ENCODE measurements at regions not wholly inside any gene's neighbourhood (a gene's known extent, or its start where the extent isn't known, plus 50 kb on each side); places are given as distances from the start of the nearest gene placed in this dataset.
A peak's percentile ranks its signal among the peaks of the same experiment; 100 is the strongest.
"Not testable (repeated sequence)": the region's sequence is repeated elsewhere in the genome, so short reads cannot be mapped to it uniquely, and the experiment has no call there.

DNA sequence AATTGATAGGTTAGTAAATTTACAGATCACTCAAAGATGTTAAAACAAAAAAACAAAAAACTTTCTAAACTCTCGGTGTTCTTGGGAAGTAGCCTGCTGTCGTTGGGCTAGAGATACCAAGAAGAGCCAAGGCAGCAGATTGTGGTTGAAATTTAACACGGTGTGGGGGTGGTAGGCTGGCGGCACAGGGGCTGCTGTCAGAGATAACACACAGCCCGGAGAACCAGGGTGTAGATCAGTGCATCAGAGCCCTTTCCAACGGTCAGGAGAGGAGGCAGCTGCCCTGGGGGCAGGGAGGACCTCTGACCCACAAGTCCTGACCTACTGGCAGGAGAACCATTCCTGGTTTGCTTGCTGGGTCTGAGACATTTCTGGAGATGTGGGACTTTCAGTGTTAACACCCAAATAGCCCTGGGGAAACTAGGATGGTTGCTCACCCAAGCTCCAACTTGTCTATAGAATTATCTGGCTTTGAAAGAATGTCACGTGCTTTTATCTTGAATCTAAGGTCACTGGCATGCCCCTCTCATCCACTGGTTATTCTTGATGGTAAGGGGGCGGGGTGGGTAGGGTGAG, 205.2 kb upstream of the PLGLB2 start:
- DNase-seq (ENCODE audit: low read depth) = peak; percentile 65

DNA sequence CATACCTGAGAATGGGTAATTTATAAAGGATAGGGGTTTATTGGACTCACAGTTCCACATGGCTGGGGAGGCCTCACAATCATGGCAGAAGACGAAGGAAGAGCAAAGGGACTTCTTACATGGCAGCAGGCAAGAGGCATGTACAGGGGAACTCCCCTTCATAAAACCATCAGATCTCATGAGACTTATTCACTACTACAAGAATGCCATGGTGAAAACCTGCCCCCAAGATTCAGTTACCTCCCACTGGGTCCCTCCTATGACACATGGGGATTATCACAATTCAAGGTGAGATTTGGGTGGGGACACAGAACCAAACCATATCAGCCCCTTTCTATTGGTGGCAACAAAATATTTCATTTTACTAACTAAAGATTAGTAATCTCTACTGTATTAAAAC, 204.1 kb upstream of the PLGLB2 start:
- not testable (repeated sequence) for DNase-seq (ENCODE audit: low read depth)

DNA sequence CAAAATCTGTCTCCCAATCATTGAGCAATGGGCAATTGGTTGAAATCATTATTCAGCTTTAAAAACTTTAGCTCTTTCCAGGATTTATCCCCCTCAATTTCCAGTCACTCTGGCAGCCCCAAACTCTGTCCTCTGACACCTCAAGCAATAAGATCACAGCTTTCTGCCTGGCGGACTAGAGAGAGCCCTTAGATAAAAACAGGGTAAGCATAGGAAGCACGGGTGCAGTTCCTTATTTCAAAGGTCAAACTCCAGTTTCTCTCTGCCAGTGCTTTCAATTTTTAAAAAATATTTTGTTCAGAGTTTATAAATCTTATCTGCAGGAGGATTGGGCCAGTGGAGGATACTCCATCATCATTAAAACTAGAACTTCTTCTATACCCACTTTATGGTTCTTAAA, 200.8 kb upstream of the PLGLB2 start:
- DNase-seq (ENCODE audit: low read depth) = not testable (repeated sequence)

DNA sequence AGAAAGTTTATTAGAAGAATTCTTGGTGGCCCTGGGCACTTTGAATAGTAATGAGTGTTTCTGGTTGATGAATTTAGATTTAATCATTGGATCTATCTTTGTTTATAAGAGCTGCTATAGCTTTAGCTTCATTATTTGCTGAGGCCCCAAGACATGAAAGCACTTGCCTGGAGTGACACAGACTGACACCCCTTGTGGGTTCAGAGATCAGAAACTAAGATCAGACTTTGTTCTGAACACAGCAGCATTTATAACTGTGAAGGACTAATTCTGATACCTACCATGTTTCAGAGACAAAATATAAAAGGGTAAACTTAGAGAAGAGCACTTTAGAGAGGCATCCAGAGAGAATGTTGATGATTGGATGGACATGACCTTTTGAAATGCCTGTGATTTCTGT, 199.9 kb upstream of the PLGLB2 start:
- not testable (repeated sequence) for DNase-seq (ENCODE audit: low read depth)

DNA sequence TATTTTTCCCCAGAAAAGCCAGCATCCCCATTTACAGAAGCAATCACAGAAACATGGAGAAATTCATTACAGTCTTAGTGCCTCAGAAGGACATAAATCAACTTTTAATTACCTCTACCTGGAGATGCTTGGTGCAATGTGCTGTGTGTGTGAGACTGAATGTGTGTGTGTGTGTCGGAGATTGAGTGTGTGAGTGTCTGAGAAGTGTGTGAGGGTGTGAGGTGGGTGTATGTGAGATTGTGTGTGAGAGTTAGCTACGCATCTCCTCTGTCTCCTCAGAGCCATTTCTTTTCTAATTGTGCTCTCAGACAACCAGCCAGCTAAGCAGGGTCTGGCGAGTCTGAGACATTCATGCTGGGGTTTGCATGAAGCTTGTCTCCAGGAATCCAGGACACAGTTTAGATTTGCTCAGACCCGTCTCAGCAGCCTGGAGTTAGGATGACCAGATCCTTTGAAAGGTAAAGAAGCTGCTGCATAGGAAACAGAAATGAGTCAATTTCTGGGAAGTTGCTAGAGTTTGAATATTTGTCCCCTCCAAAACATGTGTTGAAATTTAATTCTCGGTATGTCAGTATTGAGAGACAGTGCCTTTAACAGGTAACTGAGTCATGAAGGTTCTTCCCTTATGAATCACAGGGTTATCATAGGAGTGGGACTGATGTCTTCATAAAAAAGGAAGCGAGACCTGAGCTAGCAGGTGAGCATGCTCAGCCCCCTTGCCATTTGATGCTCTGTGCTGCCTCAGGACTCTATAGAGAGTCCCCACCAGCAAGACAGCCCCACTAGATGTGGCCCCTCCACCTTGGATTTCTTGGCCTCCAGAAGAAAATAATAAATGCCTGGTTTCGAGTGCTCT, 199.0 kb upstream of the PLGLB2 start:
- DNase-seq (ENCODE audit: low read depth) = not testable (repeated sequence)

DNA sequence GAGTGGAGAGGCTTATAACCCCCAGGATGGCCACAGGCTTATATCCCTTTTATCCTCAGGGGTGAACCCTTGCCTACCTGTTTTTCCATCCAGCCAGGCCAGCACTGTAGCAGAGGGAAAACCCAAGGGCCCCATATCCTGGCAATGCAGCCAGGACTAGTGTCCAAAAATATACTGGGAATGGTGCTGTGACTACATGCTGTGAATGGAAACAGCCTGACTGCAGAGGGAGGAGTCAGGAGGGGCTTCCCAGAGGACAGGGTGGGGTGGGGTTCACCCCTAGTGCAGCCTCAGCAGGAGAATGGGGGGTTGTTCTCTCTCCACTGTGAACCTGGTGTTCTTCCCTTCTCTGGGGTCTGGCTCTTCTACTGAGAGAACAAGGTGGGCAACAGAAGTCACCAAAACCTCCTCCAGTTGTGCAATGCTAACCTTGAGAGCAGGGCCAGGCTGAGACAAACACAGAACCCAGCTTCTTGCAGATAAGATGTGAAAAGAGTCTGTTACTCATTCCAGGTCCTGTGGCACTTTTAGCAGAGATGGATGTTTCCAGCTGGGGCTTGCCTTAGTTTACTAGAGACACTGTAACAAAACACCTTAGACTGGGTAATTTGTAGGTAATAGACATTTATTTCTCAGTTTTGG, 198.2 kb upstream of the PLGLB2 start:
- DNase-seq (ENCODE audit: low read depth) = not testable (repeated sequence)

DNA sequence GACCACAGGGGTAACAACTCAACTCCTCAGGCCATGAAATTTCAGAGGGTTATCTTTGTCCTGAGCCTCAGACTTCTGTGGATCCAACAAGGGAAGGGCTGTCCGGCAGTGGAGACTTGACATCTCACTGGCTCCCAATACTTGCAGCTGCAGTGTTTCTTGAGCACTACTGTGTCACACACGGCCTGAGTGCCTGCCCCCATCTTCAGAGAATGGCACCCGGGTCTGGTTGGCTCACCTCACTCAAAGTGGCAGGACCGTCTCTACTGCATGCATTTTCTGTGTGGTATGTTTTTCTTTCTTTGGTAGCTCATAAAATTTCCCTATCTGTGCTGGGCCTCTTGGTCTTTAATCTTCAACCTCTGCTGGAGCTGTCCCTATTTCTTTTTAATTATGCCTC, 193.2 kb upstream of the PLGLB2 start:
- DNase-seq (ENCODE audit: low read depth) = not testable (repeated sequence)

DNA sequence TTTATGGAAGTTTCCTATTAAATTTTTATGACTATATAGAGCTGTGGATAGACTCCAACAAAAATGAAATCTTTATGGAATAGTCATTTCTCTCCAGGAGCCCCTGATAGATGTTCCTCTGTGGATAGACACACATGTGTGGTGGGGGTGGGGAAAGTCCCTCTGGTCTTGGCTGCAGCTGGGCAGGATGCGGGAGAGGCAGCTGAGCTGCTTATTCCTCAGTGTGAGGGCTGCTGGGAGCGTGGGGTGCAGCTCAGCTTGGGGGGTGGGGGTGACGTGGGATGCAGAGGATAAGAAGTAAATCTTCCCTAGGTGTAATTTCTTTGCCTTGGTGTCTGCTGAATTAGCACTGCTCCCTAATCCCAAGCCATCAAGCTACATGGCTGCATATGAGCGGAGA, 192.8 kb upstream of the PLGLB2 start:
- DNase-seq (ENCODE audit: low read depth) = not testable (repeated sequence)

DNA sequence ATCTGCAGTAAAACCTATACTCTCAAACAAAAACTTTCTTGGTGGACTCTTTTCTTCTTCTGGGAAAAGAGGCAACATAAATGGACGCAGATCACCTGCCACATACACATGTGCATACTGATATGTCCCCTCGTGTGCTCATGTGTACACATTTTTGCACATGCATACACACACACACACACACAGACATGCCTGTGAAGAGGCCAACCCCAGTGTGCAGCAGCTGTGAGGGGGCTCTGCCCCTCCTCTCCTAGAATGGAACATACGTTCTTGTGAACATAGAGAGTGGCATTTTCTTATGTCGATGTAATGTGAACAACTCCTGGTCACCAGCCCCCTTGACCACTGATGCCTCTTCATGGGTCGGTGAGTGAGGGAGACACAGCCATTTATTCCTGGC, 188.9 kb upstream of the PLGLB2 start:
- DNase-seq (ENCODE audit: low read depth) = not testable (repeated sequence)

DNA sequence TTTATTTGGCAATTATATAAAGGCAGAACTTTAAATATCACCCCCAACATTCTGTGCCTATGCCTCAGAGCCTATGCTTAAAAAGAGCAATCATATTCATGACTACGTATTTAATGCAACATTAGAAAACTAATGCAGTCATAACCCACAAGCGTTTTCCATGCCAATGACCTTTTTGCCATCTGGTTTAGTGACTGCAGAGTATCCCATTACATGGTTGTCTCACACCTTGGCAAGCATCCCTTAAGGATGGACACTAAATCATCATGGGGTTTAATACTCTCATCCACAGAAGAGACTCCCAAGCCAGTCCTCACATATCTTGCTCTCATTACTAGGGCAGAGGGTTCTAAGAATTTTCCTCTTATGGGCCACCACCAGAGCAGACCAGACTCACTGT, 188.2 kb upstream of the PLGLB2 start:
- not testable (repeated sequence) for DNase-seq (ENCODE audit: low read depth)

DNA sequence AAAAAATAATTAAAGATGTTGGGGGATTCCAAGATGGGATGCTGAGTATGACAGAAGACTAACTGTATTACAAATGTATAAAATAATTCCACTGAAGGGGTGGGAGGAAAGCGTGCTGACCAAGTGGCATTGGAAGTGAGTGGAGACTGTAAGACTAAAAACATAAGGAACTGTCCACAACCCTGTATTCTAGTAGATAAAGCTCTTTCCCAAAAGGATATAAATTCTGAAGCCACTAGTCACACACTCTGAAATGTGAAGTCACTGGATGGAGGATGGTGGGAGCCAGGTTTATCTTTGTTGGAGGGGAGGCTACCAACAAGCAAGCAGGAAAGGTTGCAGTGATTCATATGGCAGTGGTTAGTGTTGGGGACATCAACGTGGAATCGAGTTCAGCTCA, 182.8 kb upstream of the PLGLB2 start:
- not testable (repeated sequence) for DNase-seq (ENCODE audit: low read depth)

DNA sequence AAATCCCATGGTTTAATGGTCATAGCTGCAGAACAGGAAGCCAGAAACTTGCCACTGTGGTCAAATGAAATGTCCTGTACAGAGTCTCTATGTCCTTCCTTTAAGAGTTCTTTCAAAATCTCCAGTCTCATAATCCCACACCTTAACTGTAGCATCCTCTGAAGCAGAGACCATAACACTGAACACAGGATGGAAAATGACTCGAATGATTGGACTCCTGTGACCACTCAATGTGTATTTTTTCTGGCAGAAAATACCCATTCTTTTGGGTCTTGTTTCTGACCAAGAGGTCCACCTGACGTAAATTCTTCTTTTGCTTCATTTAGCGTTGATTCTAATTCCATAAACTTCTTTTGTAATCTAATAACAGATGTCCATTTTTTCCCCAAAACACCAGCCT, 181.4 kb upstream of the PLGLB2 start:
- DNase-seq (ENCODE audit: low read depth) = not testable (repeated sequence)

DNA sequence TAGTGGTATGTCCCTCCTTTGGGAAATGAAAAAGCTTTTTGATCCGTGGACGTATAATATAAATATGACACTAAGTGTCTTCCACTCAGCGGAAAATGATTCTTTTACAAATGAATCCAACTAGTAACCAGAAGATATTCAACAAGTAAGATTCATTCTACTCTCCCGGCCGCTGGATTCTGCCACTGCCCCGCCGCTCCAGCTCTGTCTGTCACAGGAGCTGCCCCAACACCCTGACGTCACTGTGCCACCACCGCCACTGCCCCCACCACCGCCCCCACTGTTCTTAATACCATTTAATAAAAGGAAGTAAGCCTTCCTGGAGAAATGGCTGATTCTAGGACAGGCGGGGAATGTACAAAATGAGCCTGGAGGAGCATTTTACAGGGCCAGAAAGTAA, 180.8 kb upstream of the PLGLB2 start:
- not testable (repeated sequence) for DNase-seq (ENCODE audit: low read depth)

DNA sequence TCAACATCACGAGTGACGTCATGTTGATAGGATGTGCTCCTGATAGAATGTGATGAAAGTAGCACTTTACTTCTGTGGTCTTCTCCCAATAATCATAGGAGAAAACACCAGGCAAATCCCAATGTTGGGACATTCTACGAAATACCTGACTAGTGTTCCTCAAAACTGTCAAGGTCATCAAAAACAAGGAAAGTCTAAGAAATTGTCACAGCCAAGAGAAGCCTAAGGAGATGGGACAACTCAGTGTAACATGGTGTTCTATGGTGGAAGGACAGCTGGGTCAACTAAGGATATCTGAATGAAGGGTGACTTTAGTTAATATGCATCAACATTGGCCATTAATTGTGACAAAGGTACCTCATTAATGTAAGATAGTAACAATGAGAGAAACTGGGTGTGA, 180.0 kb upstream of the PLGLB2 start:
- DNase-seq (ENCODE audit: low read depth) = not testable (repeated sequence)

DNA sequence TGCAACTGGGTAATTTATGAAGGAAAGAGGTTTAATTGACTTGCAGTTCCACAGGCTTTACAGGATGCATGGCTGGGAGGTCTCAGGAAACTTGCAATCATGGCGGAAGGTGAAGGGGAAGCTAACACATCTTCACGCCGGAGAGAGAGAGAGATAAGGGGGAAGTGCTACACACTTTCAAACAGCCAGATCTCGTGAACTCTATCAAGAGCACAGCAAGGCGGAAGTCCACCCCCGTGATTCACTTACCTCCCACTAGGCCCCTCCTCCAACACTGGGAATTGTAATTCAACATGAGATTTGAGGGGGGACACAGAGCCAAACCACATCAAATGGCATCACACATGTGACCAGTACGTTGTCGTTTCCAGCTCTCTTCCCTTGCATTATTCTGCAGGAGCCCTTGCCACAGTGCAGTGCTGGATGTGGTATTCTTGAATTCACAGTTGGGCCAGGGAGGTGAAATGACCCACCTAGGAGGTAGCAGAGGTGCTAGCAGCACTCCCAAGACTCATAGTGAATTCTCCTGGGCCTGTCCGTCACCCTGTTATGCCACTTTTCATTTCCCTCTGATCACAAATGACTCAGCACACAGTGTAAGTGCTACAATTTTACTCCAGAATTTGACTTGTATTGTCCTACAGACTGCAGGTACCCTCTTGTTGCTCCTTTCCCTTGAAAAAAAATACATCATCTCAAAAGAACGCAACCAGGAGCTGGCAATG, 179.2 kb upstream of the PLGLB2 start:
- not testable (repeated sequence) for DNase-seq (ENCODE audit: low read depth)

DNA sequence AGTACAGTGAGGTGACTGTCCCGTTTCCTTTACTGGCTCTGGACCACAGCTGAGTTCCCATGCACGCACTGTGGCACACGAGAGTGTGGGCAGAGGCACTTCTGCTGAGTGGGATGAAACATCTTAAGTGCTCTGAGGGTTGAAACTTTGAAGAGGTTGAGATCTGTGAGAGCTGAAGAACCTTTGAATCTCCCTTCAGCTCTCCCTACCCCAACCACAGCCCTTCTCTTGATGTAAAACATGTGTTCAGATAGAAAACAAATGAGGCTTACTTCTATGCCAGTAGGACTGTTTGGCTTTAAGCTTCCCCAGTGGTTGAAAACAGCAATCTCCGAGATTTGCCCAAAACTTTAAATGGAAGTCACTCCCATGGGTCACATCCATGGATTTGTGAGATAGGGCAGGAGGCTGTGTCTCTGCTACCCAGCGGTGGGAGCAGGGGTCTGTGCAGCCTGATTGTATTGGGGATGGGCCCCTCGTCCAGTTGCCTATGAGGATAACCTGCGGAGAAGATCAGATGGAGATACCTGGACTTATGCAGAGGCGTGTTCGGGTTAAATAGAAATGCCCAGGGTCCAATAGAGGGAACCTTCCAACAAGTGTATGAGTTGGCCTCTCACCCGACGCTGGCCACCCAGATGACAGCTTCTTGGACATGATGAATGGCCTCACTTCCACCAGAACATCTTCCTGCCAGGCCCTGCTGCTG, 178.0 kb upstream of the PLGLB2 start:
- not testable (repeated sequence) for DNase-seq (ENCODE audit: low read depth)

DNA sequence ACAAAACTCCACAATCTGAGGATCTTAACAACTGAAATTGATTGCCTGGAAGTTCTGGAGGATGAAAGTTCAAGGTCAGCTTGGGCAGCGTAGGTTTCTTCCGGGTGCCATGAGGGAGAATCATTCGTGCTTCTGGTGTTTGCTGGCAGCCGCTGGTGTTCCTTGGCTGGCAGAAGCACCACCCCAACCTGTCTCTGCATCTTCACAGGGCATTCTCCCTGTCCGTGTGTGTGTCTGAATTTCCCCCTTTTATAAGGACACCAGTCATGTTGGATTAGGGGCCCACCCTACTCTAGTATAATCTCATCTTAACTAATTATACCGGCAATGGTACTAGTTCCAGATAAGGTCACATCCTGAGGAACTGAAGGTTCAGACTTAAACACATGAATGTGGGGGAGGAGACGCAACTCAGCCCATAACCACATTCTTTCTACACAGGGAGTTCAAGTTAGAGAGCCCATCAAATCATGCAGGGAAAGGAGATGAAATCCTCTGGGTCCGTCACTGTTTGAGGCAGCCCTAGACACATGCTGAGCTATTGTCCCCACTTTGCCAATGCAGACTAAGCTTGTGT, 175.9 kb upstream of the PLGLB2 start:
- not testable (repeated sequence) for DNase-seq (ENCODE audit: low read depth)

DNA sequence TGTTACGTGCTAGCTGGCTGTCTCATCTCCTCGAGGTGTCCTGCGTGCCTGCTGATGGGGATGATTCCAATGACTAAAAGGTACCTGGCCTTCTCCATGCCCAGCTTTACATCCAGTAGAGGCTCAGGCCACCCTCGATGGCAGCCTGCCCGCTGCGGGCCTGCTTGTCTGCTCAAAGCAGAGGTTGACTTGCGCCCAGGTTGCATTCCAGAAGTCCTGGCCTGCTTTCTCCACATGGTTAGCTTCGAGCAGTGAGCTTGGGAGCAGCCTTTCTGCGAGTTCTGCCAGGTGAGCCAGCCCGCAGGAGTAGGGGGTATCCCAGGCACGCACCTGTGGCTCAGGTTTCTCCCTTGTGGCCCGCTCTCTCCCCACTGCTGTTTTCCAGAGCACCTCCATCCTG, 175.0 kb upstream of the PLGLB2 start:
- DNase-seq (ENCODE audit: low read depth) = not testable (repeated sequence)

DNA sequence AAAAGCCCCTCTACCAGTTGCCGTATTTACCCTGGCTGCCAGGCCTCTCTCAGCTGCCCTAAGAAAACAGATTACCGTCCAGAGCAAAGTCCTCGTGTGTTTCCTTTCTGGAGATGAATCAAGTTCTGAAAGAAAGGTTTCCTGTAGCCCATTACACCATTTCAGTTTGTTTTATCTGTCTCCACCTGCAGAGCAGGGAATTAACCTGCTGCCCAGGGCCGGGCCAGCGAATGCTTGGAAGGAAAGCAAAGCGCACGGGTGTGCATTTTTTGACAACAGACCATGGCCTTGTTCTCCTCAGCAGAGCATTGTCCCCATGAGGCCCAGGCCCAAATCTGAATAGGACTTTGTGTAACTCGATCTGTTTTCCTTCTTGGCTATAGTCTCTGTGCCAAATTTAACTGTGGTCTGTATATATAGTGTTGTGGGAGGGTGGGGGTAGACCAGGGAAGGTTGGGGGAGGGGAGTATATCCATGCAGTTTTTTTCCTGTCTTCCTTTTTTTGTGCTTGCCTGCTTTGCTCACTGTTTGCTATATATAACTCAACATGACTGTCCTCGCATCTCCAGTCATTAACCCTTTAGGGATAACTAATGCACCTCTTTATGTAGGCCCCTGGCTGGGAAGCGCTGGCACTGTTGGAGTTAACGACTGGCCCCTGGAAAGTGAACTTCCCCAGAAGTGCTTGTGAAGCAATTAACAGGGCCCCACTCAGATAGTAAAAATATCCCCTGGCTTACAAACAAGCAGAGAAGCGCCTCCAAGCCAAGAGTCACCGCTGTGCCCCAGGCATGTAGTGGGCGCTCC, 174.3 kb upstream of the PLGLB2 start:
- DNase-seq (ENCODE audit: low read depth) = not testable (repeated sequence)

Data from amniotic epithelial cell (primary cell).